A673 (cell line): ENCODE measurements at regions not wholly inside any gene's neighbourhood (a gene's known extent, or its start where the extent isn't known, plus 50 kb on each side); places are given as distances from the start of the nearest gene placed in this dataset.
"Not testable (repeated sequence)": the region's sequence is repeated elsewhere in the genome, so short reads cannot be mapped to it uniquely, and the experiment has no call there.

Source experiments
- EZH2 ChIP-seq: fragments of 200-600 bp; sonication (generic); IDR thresholded peaks from 2 replicates; pipeline ENCODE4 v1.6.1; 2017; ENCODE audit warnings: borderline replicate concordance, low read depth, mild to moderate bottlenecking, mixed read lengths, antibody characterized with exemption, low read length; ENCODE audit not compliant: poor library complexity, severe bottlenecking
- TF ChIP-seq, protein P1 (sequence below): fragments of 300-800, 200-600 bp; sonication (generic); conservative IDR thresholded peaks from 2 replicates; pipeline ENCODE4 v1.5.1; 2017; ENCODE audit warnings: low read depth, mild to moderate bottlenecking, antibody characterized with exemption, low read length, moderate library complexity, mixed read lengths

DNA sequence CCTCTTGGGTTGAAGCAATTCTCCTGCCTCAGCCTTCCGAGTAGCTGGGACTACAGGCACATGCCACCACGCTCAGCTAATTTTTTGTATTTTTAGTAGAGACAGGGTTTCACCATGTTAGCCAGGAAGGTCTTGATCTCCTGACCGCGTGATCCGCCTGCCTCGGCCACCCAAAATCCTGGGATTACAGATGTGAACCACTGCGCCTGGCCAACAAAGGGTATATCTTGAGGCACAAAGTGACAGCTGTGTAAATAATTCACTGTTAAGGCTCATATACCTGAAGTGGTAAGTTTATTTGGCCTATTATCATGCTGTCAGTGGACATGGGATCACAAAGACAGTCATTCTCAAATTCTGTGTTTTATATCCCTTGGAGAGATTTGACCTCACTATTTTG is 688.5 kb upstream of the PCDH20 start:
- TF ChIP-seq, protein P1, sequence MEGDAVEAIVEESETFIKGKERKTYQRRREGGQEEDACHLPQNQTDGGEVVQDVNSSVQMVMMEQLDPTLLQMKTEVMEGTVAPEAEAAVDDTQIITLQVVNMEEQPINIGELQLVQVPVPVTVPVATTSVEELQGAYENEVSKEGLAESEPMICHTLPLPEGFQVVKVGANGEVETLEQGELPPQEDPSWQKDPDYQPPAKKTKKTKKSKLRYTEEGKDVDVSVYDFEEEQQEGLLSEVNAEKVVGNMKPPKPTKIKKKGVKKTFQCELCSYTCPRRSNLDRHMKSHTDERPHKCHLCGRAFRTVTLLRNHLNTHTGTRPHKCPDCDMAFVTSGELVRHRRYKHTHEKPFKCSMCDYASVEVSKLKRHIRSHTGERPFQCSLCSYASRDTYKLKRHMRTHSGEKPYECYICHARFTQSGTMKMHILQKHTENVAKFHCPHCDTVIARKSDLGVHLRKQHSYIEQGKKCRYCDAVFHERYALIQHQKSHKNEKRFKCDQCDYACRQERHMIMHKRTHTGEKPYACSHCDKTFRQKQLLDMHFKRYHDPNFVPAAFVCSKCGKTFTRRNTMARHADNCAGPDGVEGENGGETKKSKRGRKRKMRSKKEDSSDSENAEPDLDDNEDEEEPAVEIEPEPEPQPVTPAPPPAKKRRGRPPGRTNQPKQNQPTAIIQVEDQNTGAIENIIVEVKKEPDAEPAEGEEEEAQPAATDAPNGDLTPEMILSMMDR = not testable (repeated sequence)
- not testable (repeated sequence) for TF ChIP-seq EZH2
